Urothelium cell line (cell line): ENCODE measurements at regions not wholly inside any gene's neighbourhood (a gene's known extent, or its start where the extent isn't known, plus 50 kb on each side); places are given as distances from the start of the nearest gene placed in this dataset.
A peak's percentile ranks its signal among the peaks of the same experiment; 100 is the strongest.

Experiments used
- DNase-seq: peaks from one replicate; pipeline ENCODE4 v3.0.0; 2011; ENCODE audit warnings: low spot score, mixed read lengths
- FAIRE-seq: peaks from 2 replicates; lab custom pipeline; 2011; peaks lifted over from hg19 to GRCh38; lab: Jason Lieb, UNC

DNA sequence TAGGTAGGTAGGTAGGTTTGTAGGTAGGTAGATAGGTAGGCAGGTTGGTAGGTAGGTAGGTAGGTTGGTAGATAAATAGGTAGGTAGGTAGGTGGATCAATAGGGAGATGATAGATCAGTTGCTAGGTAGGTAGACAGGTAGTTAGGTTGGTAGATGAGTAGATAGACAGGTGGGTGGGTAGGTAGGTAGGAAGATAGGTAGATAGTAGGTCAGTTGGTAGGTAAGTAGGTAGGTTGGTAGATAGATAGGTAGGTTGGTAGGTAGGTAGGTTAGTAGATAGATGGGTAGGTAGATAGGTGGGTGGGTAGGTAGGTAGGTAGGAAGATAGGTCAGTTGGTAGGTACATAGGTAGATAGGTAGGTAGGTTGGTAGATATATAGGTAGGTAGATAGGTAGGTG lies 72.0 kb upstream of the PDE10A start:
- no peak for DNase-seq

GRCh38 chr6:165733489-165733791 lies 70.4 kb upstream of the PDE10A start:
- no peak for DNase-seq
- no peak for FAIRE-seq

More for the DNA sequence above, 72.0 kb upstream of the PDE10A start:
- FAIRE-seq = no peak

- no peak for DNase-seq
- FAIRE-seq = no peak
Measured at GRCh38 chr6:165732696-165733488, 69.9 kb upstream of the PDE10A start.

GRCh38 chr6:165729307-165729936 lies 66.4 kb upstream of the PDE10A start:
- FAIRE-seq (no peak), DNase-seq (peak; percentile 56)

GRCh38 chr6:165728216-165728615 lies 65.2 kb upstream of the PDE10A start:
- DNase-seq = no peak
- FAIRE-seq = no peak

DNA sequence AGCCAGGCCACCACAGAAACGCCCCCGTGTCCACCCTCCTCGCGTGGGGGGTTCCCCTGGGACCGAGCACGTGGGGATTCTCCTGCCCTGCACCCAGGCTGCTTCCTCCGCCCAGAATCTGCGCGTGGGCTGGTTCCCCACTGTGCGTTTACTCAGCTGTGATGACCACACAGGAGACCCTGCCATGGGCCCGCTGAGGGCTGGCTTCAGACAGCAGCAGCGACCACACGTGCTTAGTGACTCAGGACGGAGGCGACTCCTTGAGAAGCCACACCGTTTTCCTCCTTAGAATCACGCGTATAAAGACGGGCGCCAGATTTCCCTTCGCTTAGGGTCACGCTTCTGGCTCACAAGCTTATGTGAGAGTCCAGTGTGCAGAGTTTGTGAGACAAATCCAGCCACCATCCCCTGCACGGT lies 63.9 kb upstream of the PDE10A start:
- FAIRE-seq (no peak), DNase-seq (no peak)

- no peak for FAIRE-seq
Measured at GRCh38 chr6:165726290-165726875, 63.3 kb upstream of the PDE10A start.

GRCh38 chr6:165725201-165725600 lies 62.2 kb upstream of the PDE10A start:
- no peak for FAIRE-seq
- DNase-seq = no peak

More at GRCh38 chr6:165726290-165726875, 63.3 kb upstream of the PDE10A start:
- no peak for DNase-seq

DNA sequence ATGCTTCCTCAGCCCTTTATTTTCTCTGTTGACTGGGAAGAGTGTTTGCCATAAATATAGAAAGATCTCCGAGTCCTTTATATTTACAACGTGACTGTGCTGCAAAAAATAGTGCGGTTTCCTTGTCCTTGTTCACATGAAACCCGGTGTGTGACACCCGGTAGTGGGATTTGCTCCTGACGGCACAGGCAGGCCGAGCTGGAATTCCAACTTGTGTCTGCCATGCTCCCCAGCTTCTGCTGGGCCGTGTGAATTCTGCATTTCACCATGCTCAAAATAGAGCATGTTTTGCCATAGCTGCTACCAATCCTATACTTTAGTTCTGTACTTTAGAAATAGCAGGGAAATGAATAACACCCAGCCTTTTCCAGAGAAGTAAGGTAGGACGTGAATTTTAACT lies 60.3 kb upstream of the PDE10A start:
- no peak for DNase-seq
- FAIRE-seq = no peak

GRCh38 chr6:165722022-165722421 lies 59.0 kb upstream of the PDE10A start:
- FAIRE-seq (no peak), DNase-seq (no peak)

GRCh38 chr6:165721356-165721755 lies 58.3 kb upstream of the PDE10A start:
- FAIRE-seq = no peak
- DNase-seq = no peak

DNA sequence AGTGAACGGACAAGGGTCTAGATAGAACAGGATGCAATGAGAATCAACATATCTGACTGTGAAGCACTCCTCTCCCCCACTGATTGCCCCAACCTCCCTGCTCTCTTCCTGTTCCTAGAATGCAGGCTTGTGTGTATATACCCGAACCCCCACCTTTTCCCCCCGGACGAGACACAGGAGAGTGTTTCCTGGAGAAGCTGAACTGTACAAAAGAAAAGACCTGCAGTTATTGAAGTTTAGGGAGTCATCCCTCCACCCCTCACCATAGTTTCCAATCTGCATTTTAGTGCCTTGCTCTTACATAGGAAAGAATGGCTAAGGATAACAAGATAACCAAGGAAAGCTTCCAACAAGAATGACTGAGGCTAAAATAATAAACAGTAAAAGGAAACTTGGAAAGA lies 55.5 kb upstream of the PDE10A start:
- FAIRE-seq (no peak), DNase-seq (peak; percentile 29)

- FAIRE-seq = no peak
Measured at GRCh38 chr6:165717732-165718465, 54.9 kb upstream of the PDE10A start.

DNA sequence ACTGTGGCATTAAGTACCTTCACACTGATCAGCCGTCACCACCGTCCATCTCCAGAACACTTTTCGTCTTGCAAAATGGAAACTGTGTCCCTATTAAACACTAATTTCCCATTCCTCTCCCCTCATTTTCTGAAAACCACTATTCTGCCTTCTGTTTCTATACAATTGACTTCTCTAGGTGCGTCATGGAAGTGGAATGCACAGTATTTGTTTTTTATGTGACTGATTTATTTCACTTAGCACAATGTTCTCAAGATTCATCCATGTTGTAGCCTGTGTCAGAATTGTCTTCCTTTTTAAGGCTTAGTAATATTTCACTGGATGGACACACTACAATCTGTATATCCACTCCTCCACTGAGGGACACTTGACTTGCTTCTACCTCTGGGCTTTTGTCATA lies 53.8 kb upstream of the PDE10A start:
- no peak for FAIRE-seq
- no peak for DNase-seq

More at GRCh38 chr6:165717732-165718465, 54.9 kb upstream of the PDE10A start:
- DNase-seq = peak; percentile 48

GRCh38 chr6:165715428-165715827 lies 52.4 kb upstream of the PDE10A start:
- FAIRE-seq = peak; percentile 32
- no peak for DNase-seq

DNA sequence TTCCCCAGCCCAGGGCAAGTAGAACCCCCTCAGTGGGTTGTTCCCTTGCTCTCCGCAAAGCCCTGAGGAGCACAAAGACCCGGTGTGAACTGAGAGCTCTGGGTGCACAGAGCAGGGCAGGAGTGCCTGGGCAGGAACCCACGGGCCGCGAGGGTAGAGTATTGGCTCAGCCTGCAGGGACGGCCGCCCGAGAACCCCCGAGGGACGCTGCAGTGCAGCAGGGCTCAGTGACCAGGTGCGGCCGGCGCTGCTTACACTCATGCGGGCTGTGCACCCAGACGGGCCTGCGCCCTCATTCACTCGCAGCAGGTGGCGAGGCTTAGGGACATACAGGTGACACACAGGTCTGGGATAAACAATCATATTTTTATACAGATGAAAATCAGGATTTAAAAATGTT lies 51.9 kb upstream of the PDE10A start:
- no peak for FAIRE-seq
- DNase-seq = no peak

- no peak for DNase-seq
- FAIRE-seq = no peak
Measured at GRCh38 chr6:165713845-165714466, 50.9 kb upstream of the PDE10A start.
